DND-41 (cell line): ENCODE measurements at regions not wholly inside any gene's neighbourhood (a gene's known extent, or its start where the extent isn't known, plus 50 kb on each side); places are given as distances from the start of the nearest gene placed in this dataset.

Experiments used
- ATAC-seq: fragments of 200-7000 bp; cut with Tn5 transposase; 3 replicates; pipeline ENCODE4 v1.9.1; 2021; ENCODE audit warnings: low read depth; ENCODE audit not compliant: insufficient read depth
- DNase-seq: peaks from one replicate; pipeline ENCODE4 v3.0.0-alpha.2; 2020
- H2AFZ ChIP-seq: 2 replicates; pipeline ENCODE4 v1.6.0; 2012; ENCODE audit warnings: low read depth, low read length
- H3K27ac ChIP-seq: 2 replicates; pipeline ENCODE4 v1.5.1; 2012; ENCODE audit warnings: low read length, inconsistent platforms
- H3K27me3 ChIP-seq: fragments of 200-600 bp; sonication (generic); 2 replicates; pipeline ENCODE4 v1.6.0; 2012; ENCODE audit warnings: low read length, mild to moderate bottlenecking, inconsistent platforms; ENCODE audit not compliant: insufficient read depth, poor library complexity
- H3K36me3 ChIP-seq: 2 replicates; pipeline ENCODE4 v1.5.1; 2012; ENCODE audit warnings: low read length, inconsistent platforms; ENCODE audit not compliant: insufficient read depth
- H3K4me1 ChIP-seq: 2 replicates; pipeline ENCODE4 v1.5.1; 2012; ENCODE audit warnings: mild to moderate bottlenecking, low read length; ENCODE audit not compliant: insufficient read depth
- H3K4me2 ChIP-seq: 2 replicates; pipeline ENCODE4 v1.6.0; 2012; ENCODE audit warnings: mild to moderate bottlenecking, moderate library complexity, low read length, inconsistent platforms; ENCODE audit not compliant: insufficient read depth
- H3K4me3 ChIP-seq, 2 experiments: fragments of 200-600 bp in 1 of 2; shearing (Covaris generic) in 1 of 2; 2 replicates each; pipeline ENCODE4 v1.5.1; 2012 to 2016; ENCODE audit warnings: inconsistent platforms in 2 of 2, low read length in 2 of 2, mild to moderate bottlenecking in 2 of 2, low read depth in 1 of 2, moderate library complexity in 1 of 2
- H3K79me2 ChIP-seq: 2 replicates; pipeline ENCODE4 v1.6.0; 2012; ENCODE audit warnings: low read length, inconsistent platforms; ENCODE audit not compliant: insufficient read depth
- H3K9ac ChIP-seq: 2 replicates; pipeline ENCODE4 v1.6.0; 2012; ENCODE audit warnings: low read depth, mild to moderate bottlenecking, inconsistent platforms, low read length, moderate library complexity
- H3K9me3 ChIP-seq: 2 replicates; pipeline ENCODE4 v1.5.1; 2012; ENCODE audit warnings: low read length, moderate library complexity, mild to moderate bottlenecking, inconsistent platforms; ENCODE audit not compliant: insufficient read depth, severe bottlenecking
- H4K20me1 ChIP-seq: 2 replicates; pipeline ENCODE4 v1.6.0; 2012; ENCODE audit warnings: low read length; ENCODE audit not compliant: insufficient read depth
- CTCF ChIP-seq: IDR thresholded peaks from 2 replicates; pipeline ENCODE4 v1.5.1; 2012; ENCODE audit warnings: borderline replicate concordance, low read length, moderate library complexity, mild to moderate bottlenecking; ENCODE audit not compliant: poor library complexity, severe bottlenecking; ENCODE audit errors: extremely low read depth
- EZH2 ChIP-seq: IDR thresholded peaks from 3 replicates; pipeline ENCODE4 v1.6.1; 2012; ENCODE audit warnings: borderline replicate concordance, low read depth, mild to moderate bottlenecking, moderate library complexity, low read length, inconsistent platforms; ENCODE audit not compliant: severe bottlenecking

DNA sequence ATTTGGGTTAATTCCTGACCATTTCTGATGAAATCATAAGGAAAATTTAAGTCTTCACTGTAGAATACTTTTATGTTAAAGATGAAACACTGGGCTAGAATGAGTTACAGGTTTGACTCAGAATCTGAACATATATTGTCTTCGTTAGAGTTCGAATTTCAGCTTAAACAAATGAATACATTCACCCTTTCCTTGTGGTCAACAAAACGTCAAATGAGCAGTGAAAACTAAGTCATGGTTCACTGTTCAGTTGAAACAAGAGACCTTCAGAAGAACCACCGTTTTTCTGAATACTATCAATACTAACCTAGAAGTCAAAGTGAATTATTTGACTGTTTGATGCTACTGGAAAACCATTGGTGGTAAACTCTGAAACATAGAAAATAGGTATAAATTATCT, 235.2 kb upstream of the ZWINT start:
- Histone ChIP-seq H3K79me2 (no peaks in the 10 kb centered on the region), H3K9ac (no peak overlapping the region), H3K27me3 (no peaks in the 10 kb centered on the region), H2AFZ (no peak overlapping the region), H3K36me3 (no peaks in the 10 kb centered on the region), H3K27ac (no peak overlapping the region), H3K4me3 (no peak overlapping the region), H4K20me1 (no peaks in the 10 kb centered on the region), H3K9me3 (no peaks in the 10 kb centered on the region), H3K4me1 (no peaks in the 10 kb centered on the region), H3K4me2 (no peak overlapping the region)
- DNase-seq (no peak), ATAC-seq (no peak)
- TF ChIP-seq EZH2: no peak

DNA sequence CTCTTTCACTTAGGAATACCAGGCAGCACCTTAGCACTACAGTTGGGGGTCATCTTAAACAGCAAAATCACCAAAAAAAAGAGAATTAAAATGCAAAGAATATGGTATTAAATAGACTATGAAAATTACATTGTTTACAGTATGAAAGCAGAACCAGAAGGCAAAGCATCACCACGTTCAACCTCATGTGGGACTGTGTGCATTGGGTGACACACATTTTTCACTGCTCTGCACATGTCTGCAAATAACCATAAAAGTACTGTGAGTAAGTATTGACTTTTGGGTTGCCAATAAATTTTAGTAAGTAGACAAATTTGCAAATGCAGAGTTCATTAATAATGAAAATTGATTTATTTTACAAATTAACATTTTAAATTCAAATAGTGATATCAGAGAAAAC, 232.1 kb upstream of the ZWINT start:
- no peak for TF ChIP-seq CTCF
- TF ChIP-seq EZH2: no peak

DNA sequence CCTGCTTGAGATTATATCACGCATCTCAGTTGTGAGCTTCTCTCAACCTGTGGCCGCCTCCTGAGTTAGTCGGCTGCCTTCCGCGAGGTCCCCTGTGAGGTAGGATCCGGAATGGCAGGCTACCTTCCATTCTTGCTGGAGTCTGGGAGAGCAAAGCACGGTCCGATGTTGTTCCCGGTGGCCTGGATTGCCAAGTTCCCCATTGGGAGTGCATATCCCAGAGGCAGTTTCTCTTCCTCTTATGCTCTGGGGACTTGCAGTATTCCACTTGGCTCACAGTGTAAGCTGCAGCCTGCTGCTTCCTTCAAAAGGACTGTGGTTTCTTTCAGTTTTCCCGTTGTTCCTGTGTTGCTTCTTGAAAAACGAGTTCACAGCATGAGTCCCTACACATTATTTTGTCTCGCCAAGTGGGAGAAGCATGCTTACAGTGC, 225.4 kb upstream of the ZWINT start:
- no peaks in the 10 kb centered on the region for H3K4me1 ChIP-seq
- no peak for DNase-seq
- TF ChIP-seq EZH2 (no peak), CTCF (no peak)
- H3K4me3 ChIP-seq: no peak overlapping the region
- no peak for ATAC-seq
- H3K9ac ChIP-seq: no peak overlapping the region
- no peaks in the 10 kb centered on the region for H3K27me3 ChIP-seq
- H2AFZ ChIP-seq: no peak overlapping the region
- no peaks in the 10 kb centered on the region for H3K79me2 ChIP-seq
- no peaks in the 10 kb centered on the region for H3K36me3 ChIP-seq
- H3K9me3 ChIP-seq: no peaks in the 10 kb centered on the region
- H3K27ac ChIP-seq: no peak overlapping the region
- H4K20me1 ChIP-seq: no peaks in the 10 kb centered on the region
- no peak overlapping the region for H3K4me2 ChIP-seq

More for the DNA sequence above, 232.1 kb upstream of the ZWINT start:
- Histone ChIP-seq H3K9me3 (no peaks in the 10 kb centered on the region), H3K4me3 (no peak overlapping the region), H3K9ac (no peak overlapping the region), H3K27ac (no peak overlapping the region), H3K4me2 (no peak overlapping the region), H3K4me1 (no peaks in the 10 kb centered on the region), H2AFZ (no peak overlapping the region), H3K79me2 (no peaks in the 10 kb centered on the region), H3K36me3 (no peaks in the 10 kb centered on the region), H3K27me3 (no peaks in the 10 kb centered on the region), H4K20me1 (no peaks in the 10 kb centered on the region)
- ATAC-seq: no peak
- DNase-seq: no peak

GRCh38 chr10:56585447-56586171, 224.6 kb upstream of the ZWINT start:
- H3K4me1 ChIP-seq: no peaks in the 10 kb centered on the region
- ATAC-seq (no peak), DNase-seq (no peak)
- no peaks in the 10 kb centered on the region for H3K9me3 ChIP-seq
- no peak overlapping the region for H3K9ac ChIP-seq
- no peak overlapping the region for H2AFZ ChIP-seq
- no peak overlapping the region for H3K4me2 ChIP-seq
- TF ChIP-seq CTCF: no peak
- no peaks in the 10 kb centered on the region for H4K20me1 ChIP-seq
- H3K4me3 ChIP-seq: no peak overlapping the region
- no peaks in the 10 kb centered on the region for H3K79me2 ChIP-seq
- H3K27ac ChIP-seq: no peak overlapping the region
- H3K27me3 ChIP-seq: no peaks in the 10 kb centered on the region
- no peaks in the 10 kb centered on the region for H3K36me3 ChIP-seq
